HEK293 (cell line): ENCODE measurements at regions not wholly inside any gene's neighbourhood (a gene's known extent, or its start where the extent isn't known, plus 50 kb on each side); places are given as distances from the start of the nearest gene placed in this dataset.

ENCODE experiments used
- CTCF ChIA-PET: fragments of 350-600 bp; formaldehyde crosslinking; extraction: SDS; loops from one replicate; lab custom pipeline; 2021; ENCODE audit warnings: antibody characterized with exemption; lab: Yijun Ruan, JAX
- POLR2A ChIA-PET: fragments of 300-600 bp; formaldehyde crosslinking; extraction: SDS; loops from one replicate; lab custom pipeline; 2020; ENCODE audit warnings: antibody characterized with exemption, inconsistent platforms; lab: Yijun Ruan, JAX
- H3K27ac ChIP-seq: fragments of 200-500 bp; sonication (Bioruptor generic); 2 replicates; pipeline ENCODE4 v1.5.1; 2014; ENCODE audit warnings: low read depth, low read length, control low read depth, inconsistent platforms; ENCODE audit errors: extremely low read depth
- H3K36me3 ChIP-seq, 2 experiments: fragments of 200-500 bp in 1 of 2; sonication (Bioruptor generic) in 1 of 2; 1 replicate in 1 of 2; 2 replicates in 1 of 2; pipeline ENCODE4 v1.5.1; 2014 to 2017; ENCODE audit warnings: inconsistent platforms in 2 of 2, low read length in 2 of 2; ENCODE audit not compliant: control insufficient read depth in 2 of 2, insufficient read depth in 1 of 2
- H3K4me1 ChIP-seq: fragments of 200-500 bp; sonication (Bioruptor generic); 2 replicates; pipeline ENCODE4 v1.5.1; 2014; ENCODE audit warnings: mild to moderate bottlenecking, low read length, inconsistent platforms; ENCODE audit not compliant: control insufficient read depth, insufficient read depth
- H3K4me3 ChIP-seq: 2 replicates; pipeline ENCODE4 v1.5.1; 2011; ENCODE audit warnings: low read depth, mild to moderate bottlenecking, control low read depth, low read length, moderate library complexity
- H3K9me3 ChIP-seq: fragments of 200-500 bp; sonication (Bioruptor generic); 2 replicates; pipeline ENCODE4 v1.5.1; 2014; ENCODE audit warnings: low read depth, low read length, inconsistent platforms; ENCODE audit not compliant: control insufficient read depth, insufficient read depth
- GLIS1 ChIP-seq: fragments of 450-650 bp; formaldehyde crosslinking; IDR thresholded peaks from 2 replicates; pipeline ENCODE4 v1.5.1; 2016; ENCODE audit warnings: missing biosample characterization, missing genetic modification characterization
- OVOL3 ChIP-seq: fragments of 450-650 bp; formaldehyde crosslinking; IDR thresholded peaks from 2 replicates; pipeline ENCODE4 v1.5.1; 2016; ENCODE audit warnings: missing biosample characterization, missing genetic modification characterization
- SCRT1 ChIP-seq: fragments of 450-650 bp; formaldehyde crosslinking; IDR thresholded peaks from 2 replicates; pipeline ENCODE4 v1.5.1; 2016; ENCODE audit warnings: missing biosample characterization, missing genetic modification characterization, borderline replicate concordance
- SP3 ChIP-seq: fragments of 450-650 bp; formaldehyde crosslinking; IDR thresholded peaks from 2 replicates; pipeline ENCODE4 v1.5.1; 2016; ENCODE audit warnings: missing biosample characterization, missing genetic modification characterization
- TRIM28 ChIP-seq: IDR thresholded peaks from 2 replicates; pipeline ENCODE4 v1.6.1; 2011; ENCODE audit warnings: low read length, control low read depth, borderline replicate concordance
- ZNF112 ChIP-seq: fragments of 450-650 bp; formaldehyde crosslinking; IDR thresholded peaks from 2 replicates; pipeline ENCODE4 v1.5.0; 2017; ENCODE audit warnings: missing biosample characterization, missing genetic modification characterization
- ZNF202 ChIP-seq: fragments of 450-650 bp; formaldehyde crosslinking; IDR thresholded peaks from 2 replicates; pipeline ENCODE4 v1.5.1; 2016; ENCODE audit warnings: missing biosample characterization, missing genetic modification characterization, borderline replicate concordance
- ZNF221 ChIP-seq: fragments of 450-650 bp; formaldehyde crosslinking; IDR thresholded peaks from 2 replicates; pipeline ENCODE4 v1.5.1; 2017; ENCODE audit warnings: missing biosample characterization, missing genetic modification characterization, borderline replicate concordance
- ZNF23 ChIP-seq: fragments of 450-650 bp; formaldehyde crosslinking; IDR thresholded peaks from 2 replicates; pipeline ENCODE4 v1.5.1; 2016; ENCODE audit warnings: missing biosample characterization, missing genetic modification characterization, borderline replicate concordance
- ZNF248 ChIP-seq: fragments of 450-650 bp; formaldehyde crosslinking; IDR thresholded peaks from 2 replicates; pipeline ENCODE4 v1.5.1; 2017; ENCODE audit warnings: missing biosample characterization, missing genetic modification characterization
- ZNF280D ChIP-seq: fragments of 450-650 bp; formaldehyde crosslinking; IDR thresholded peaks from 2 replicates; pipeline ENCODE4 v1.5.1; 2016; ENCODE audit warnings: missing biosample characterization, missing genetic modification characterization
- ZNF394 ChIP-seq: fragments of 450-650 bp; formaldehyde crosslinking; IDR thresholded peaks from 2 replicates; pipeline ENCODE4 v1.5.1; 2016; ENCODE audit warnings: missing biosample characterization, missing genetic modification characterization, mild to moderate bottlenecking, moderate library complexity, borderline replicate concordance
- ZNF560 ChIP-seq: fragments of 450-650 bp; formaldehyde crosslinking; IDR thresholded peaks from 2 replicates; pipeline ENCODE4 v1.5.1; 2017; ENCODE audit warnings: missing biosample characterization, missing genetic modification characterization, borderline replicate concordance
- ZNF600 ChIP-seq: fragments of 450-650 bp; formaldehyde crosslinking; IDR thresholded peaks from 2 replicates; pipeline ENCODE4 v1.5.1; 2016; ENCODE audit warnings: missing biosample characterization, missing genetic modification characterization
- ZNF624 ChIP-seq: fragments of 450-650 bp; formaldehyde crosslinking; IDR thresholded peaks from 2 replicates; pipeline ENCODE4 v1.5.1; 2017; ENCODE audit warnings: missing biosample characterization, missing genetic modification characterization
- ZSCAN30 ChIP-seq: fragments of 450-650 bp; IDR thresholded peaks from 2 replicates; pipeline ENCODE4 v1.5.1; 2018; ENCODE audit warnings: missing biosample characterization, mild to moderate bottlenecking, missing genetic modification characterization, moderate library complexity
- ZXDB ChIP-seq: fragments of 450-650 bp; formaldehyde crosslinking; IDR thresholded peaks from 2 replicates; pipeline ENCODE4 v1.5.1; 2016; ENCODE audit warnings: missing biosample characterization, missing genetic modification characterization
- TF ChIP-seq, protein P1 (sequence below): fragments of 450-650 bp; formaldehyde crosslinking; IDR thresholded peaks from 2 replicates; pipeline ENCODE4; 2016; ENCODE audit warnings: missing biosample characterization, missing genetic modification characterization
- TF ChIP-seq, protein P2 (sequence below): fragments of 450-650 bp; formaldehyde crosslinking; IDR thresholded peaks from 2 replicates; pipeline ENCODE4 v1.5.1; 2016; ENCODE audit warnings: missing biosample characterization, missing genetic modification characterization
- TF ChIP-seq, protein P3 (sequence below): fragments of 450-650 bp; formaldehyde crosslinking; IDR thresholded peaks from 2 replicates; pipeline ENCODE4 v1.5.1; 2016; ENCODE audit warnings: missing biosample characterization, missing genetic modification characterization

DNA sequence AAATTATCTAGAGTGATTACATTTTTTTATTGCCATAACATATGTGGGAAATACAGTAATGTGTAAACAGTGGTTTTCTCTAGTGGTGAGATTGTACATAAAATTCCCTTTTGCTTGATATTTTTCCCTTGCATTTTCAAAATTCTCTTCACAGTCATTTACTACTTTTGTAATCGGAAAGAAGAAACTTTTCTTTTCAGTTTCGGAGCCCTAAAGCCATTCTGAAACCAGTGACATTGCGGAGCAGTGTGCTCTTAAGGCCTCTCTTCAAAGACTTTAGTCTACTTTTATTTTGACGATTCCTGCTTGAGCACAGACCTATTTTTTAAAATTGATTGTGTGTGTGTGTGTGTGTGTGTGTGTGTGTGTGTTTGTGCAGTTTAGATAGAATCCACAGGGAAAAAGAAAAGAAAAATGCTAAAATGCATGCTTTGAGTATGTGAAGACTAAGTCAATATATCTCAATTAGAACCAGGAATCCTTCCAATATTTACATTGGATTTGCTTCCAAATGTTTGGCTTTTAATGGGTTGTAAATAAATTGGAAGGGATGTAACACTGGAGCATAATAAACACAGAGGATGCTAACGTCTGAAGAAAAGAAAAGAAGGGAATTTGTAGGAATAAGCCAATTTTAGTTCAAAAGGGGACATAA lies 357.4 kb downstream of the RND3 start (continued):
- TF ChIP-seq, protein P1, sequence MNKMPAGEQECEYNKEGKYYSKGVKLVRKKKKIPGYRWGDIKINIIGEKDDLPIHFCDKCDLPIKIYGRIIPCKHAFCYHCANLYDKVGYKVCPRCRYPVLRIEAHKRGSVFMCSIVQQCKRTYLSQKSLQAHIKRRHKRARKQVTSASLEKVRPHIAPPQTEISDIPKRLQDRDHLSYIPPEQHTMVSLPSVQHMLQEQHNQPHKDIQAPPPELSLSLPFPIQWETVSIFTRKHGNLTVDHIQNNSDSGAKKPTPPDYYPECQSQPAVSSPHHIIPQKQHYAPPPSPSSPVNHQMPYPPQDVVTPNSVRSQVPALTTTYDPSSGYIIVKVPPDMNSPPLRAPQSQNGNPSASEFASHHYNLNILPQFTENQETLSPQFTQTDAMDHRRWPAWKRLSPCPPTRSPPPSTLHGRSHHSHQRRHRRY (tag by site-specific recombination): no peak
- TF ChIP-seq OVOL3: no peak

GRCh38 chr2:150127995-150128394 lies 359.5 kb downstream of the RND3 start:
- H3K4me1 ChIP-seq: no peaks in the 10 kb centered on the region
- POLR2A ChIA-PET: no interaction called here
- H3K27ac ChIP-seq: no peak overlapping the region

More at GRCh38 chr2:150127995-150128394, 359.5 kb downstream of the RND3 start:
- CTCF ChIA-PET: interaction anchor here (0.6 kb wide), 1 partner anchor 56 kb away, joined by 4 read pairs; no protein-coding TSS in a partner anchor
- Histone ChIP-seq H3K36me3 (no peaks in the 10 kb centered on the region), H3K9me3 (no peaks in the 10 kb centered on the region), H3K4me3 (no peak overlapping the region)
- TF ChIP-seq SCRT1 (tag by site-specific recombination) (no peak), ZNF23 (no peak), ZNF560 (tag by site-specific recombination) (no peak), ZNF600 (no peak), ZXDB (tag by site-specific recombination) (no peak), ZNF202 (no peak), TRIM28 (no peak), GLIS1 (tag by site-specific recombination) (no peak), SP3 (tag by site-specific recombination) (no peak), ZNF221 (tag by site-specific recombination) (no peak), ZSCAN30 (tag by site-specific recombination) (no peak), ZNF248 (tag by site-specific recombination) (no peak), ZNF394 (tag by site-specific recombination) (no peak), ZNF280D (no peak), ZNF624 (tag by site-specific recombination) (no peak), ZNF112 (no peak)
- TF ChIP-seq, protein P2, sequence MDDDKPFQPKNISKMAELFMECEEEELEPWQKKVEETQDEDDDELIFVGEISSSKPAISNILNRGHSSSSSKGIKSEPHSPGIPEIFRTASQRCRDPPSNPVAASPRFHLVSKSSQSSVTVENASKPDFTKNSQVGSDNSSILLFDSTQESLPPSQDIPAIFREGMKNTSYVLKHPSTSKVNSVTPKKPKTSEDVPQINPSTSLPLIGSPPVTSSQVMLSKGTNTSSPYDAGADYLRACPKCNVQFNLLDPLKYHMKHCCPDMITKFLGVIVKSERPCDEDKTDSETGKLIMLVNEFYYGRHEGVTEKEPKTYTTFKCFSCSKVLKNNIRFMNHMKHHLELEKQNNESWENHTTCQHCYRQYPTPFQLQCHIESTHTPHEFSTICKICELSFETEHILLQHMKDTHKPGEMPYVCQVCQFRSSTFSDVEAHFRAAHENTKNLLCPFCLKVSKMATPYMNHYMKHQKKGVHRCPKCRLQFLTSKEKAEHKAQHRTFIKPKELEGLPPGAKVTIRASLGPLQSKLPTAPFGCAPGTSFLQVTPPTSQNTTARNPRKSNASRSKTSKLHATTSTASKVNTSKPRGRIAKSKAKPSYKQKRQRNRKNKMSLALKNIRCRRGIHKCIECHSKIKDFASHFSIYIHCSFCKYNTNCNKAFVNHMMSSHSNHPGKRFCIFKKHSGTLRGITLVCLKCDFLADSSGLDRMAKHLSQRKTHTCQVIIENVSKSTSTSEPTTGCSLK (tag by site-specific recombination): no peak
- TF ChIP-seq, protein P3, sequence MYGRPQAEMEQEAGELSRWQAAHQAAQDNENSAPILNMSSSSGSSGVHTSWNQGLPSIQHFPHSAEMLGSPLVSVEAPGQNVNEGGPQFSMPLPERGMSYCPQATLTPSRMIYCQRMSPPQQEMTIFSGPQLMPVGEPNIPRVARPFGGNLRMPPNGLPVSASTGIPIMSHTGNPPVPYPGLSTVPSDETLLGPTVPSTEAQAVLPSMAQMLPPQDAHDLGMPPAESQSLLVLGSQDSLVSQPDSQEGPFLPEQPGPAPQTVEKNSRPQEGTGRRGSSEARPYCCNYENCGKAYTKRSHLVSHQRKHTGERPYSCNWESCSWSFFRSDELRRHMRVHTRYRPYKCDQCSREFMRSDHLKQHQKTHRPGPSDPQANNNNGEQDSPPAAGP (tag by site-specific recombination): no peak
